ENCODE measurements at regions not wholly inside any gene's neighbourhood (a gene's known extent, or its start where the extent isn't known, plus 50 kb on each side); places are given as distances from the start of the nearest gene placed in this dataset.

GRCh38 chr2:129709001-129709955 is 270.2 kb upstream of the RAB6C start:
- no peak overlapping the region for H3K27ac ChIP-seq
- H3K36me3 ChIP-seq (ENCODE audit: low read depth, missing control alignments): no peaks in the 10 kb centered on the region
- intact Hi-C loops (cut with DNase I; ENCODE audit: low total_unique reads): no loop called here
- 63 to 78% methylated on average over 8 to 11 of the region's 13 CpGs for WGBS, 2 donors
- no peak for TF ChIP-seq POLR2A (IDR thresholded peaks at IDR 0.05)
- TF ChIP-seq, protein P1, sequence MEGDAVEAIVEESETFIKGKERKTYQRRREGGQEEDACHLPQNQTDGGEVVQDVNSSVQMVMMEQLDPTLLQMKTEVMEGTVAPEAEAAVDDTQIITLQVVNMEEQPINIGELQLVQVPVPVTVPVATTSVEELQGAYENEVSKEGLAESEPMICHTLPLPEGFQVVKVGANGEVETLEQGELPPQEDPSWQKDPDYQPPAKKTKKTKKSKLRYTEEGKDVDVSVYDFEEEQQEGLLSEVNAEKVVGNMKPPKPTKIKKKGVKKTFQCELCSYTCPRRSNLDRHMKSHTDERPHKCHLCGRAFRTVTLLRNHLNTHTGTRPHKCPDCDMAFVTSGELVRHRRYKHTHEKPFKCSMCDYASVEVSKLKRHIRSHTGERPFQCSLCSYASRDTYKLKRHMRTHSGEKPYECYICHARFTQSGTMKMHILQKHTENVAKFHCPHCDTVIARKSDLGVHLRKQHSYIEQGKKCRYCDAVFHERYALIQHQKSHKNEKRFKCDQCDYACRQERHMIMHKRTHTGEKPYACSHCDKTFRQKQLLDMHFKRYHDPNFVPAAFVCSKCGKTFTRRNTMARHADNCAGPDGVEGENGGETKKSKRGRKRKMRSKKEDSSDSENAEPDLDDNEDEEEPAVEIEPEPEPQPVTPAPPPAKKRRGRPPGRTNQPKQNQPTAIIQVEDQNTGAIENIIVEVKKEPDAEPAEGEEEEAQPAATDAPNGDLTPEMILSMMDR (IDR thresholded peaks at IDR 0.05): no peak
- no peak overlapping the region for H3K4me3 ChIP-seq
- H3K9me3 ChIP-seq: no peaks in the 10 kb centered on the region
- H3K4me1 ChIP-seq: no peaks in the 10 kb centered on the region
- DNase-seq: no peak
- no peaks in the 10 kb centered on the region for H3K27me3 ChIP-seq

DNA sequence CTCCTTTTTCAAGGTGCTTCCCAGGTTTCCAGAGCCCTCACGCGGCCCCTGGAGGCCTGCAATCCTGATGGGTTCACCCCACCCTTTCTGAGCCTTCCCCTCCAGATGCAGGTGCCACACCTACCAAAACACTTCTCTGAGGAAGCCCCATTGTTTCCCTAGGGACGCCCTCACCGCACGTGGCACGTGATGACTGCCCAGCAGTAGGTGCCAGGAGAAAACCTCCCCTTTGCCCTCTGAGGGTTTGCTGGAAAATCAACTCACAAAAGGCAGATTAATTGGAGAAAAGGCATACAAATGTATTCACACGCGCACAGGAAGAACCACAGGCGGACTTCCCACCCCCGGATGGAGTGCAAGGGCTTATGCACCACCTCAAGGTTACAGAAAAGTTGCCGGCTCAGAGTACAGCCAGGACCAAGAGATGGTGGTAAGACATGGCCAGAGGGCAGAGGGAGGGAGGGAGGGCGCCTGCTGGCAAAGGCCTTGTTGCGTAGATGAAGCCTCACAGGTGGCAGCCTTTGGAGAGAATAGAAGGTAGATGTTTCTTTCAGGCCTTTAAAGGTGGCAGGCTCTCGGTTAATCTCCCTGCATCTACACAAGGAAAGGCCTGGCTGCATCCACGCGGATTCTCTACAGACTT is 269.4 kb upstream of the RAB6C start:
- Histone ChIP-seq H3K9me3 (no peaks in the 10 kb centered on the region), H3K36me3 (ENCODE audit: low read depth, missing control alignments) (no peaks in the 10 kb centered on the region), H3K27ac (no peak overlapping the region), H3K27me3 (no peaks in the 10 kb centered on the region), H3K4me1 (no peaks in the 10 kb centered on the region), H3K4me3 (no peak overlapping the region)
- intact Hi-C loops (cut with DNase I; ENCODE audit: low total_unique reads): no loop called here
- no peak for DNase-seq
- WGBS, 2 donors: 68 to 75% methylated on average over 16 of the region's 16 CpGs
- TF ChIP-seq, protein P1 (IDR thresholded peaks at IDR 0.05): no peak
- no peak for TF ChIP-seq POLR2A (IDR thresholded peaks at IDR 0.05)

DNA sequence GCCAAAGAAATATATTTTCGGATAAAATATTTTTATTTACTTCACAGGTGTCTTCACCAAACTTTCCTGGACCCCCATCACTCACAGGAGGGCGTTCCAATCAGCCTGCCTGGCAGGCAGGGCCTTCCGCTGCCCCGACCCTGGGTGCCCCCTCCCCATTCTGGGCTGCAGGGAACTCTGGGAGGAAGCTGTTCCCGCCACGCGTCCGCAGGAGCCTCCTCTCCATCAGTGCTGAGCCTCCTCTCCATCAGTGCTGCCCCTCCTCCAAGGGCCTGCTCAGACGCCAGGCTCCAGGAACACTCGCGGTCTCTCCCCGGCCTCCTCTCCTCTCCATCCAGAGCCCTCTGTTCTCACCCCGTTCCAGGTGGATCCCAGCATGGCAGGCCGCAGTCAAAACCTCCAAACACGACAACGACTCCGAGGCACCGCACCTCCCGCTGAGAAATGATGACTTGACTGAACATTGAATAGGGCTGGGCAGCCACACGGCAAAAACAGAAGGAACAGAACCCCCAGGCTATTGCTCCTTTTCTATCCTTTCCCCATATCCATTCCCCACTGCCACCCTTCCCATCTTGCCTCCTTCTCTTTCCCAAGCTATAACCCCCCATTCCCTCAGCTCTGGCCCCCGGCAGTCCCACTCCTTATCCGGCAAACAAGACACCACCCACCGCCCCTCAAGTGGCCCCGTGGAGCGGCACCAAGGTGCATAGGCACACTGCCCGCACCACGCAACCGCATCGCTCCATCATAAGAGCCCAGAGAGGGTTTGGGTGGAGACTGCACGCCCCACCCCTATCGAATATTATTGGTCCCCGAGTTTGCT is 268.6 kb upstream of the RAB6C start:
- intact Hi-C loops (cut with DNase I; ENCODE audit: low total_unique reads): no loop called here
- H3K36me3 ChIP-seq (ENCODE audit: low read depth, missing control alignments): no peaks in the 10 kb centered on the region

DNA sequence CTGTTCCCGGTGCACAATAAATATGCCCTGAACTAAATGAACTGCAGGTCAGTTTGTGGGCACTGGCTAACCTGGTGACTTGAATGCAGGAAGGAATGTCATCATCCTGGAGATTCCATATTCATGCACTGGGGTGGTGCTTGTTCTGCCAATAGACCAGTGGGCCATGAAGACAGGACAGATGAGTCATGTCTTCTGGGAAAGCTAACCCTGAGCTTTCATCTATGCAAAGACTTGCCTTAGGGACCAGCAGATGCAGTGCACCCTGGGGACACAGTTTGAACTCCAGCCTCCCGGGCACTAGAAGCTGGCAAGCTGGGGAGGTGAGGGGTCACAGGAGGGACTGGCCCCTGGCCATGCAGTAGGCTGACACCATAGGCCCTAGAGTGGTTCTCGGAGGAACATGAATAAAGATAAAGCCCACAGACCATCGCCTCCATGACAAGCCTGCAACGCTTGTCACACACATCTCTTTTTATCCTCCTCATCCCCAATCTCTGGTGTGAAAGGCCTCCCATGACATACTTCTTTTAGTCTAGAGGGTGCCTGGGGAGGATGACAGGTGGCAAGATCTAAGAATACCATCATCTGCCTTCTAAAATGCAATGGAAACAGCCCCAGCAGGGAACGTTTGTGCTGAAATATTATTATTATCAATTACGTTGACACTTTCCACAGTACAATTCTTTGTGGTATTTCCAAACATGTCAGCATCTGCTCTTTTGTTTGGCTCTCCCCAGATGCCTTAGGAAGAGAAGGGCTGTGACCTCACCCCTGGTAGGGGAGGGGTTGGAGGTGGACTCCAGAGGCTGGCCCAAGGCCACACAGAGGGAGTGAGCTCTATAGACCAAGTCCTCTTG is 267.4 kb upstream of the RAB6C start:
- no peaks in the 10 kb centered on the region for H3K4me1 ChIP-seq
- TF ChIP-seq POLR2A (IDR thresholded peaks at IDR 0.05): no peak
- TF ChIP-seq, protein P1 (IDR thresholded peaks at IDR 0.05): no peak
- DNase-seq: no peak
- no peak overlapping the region for H3K27ac ChIP-seq
- no peaks in the 10 kb centered on the region for H3K9me3 ChIP-seq
- H3K27me3 ChIP-seq: no peaks in the 10 kb centered on the region
- H3K4me3 ChIP-seq: no peak overlapping the region
- intact Hi-C loops (cut with DNase I; ENCODE audit: low total_unique reads): no loop called here
- H3K36me3 ChIP-seq (ENCODE audit: low read depth, missing control alignments): no peaks in the 10 kb centered on the region
- WGBS, 2 donors: 72 to 85% methylated on average over 5 to 7 of the region's 7 CpGs

More for the DNA sequence above, 268.6 kb upstream of the RAB6C start:
- H3K4me3 ChIP-seq: no peak overlapping the region
- no peak for TF ChIP-seq POLR2A (IDR thresholded peaks at IDR 0.05)
- TF ChIP-seq, protein P1 (IDR thresholded peaks at IDR 0.05): no peak
- DNase-seq: no peak
- H3K4me1 ChIP-seq: no peaks in the 10 kb centered on the region
- no peak overlapping the region for H3K27ac ChIP-seq
- no peaks in the 10 kb centered on the region for H3K9me3 ChIP-seq
- WGBS, 2 donors: 66 to 69% methylated on average over 31 of the region's 32 CpGs
- no peaks in the 10 kb centered on the region for H3K27me3 ChIP-seq

Data from testis (tissue), 2 donors.